PFSK-1 (cell line): ENCODE measurements at regions not wholly inside any gene's neighbourhood (a gene's known extent, or its start where the extent isn't known, plus 50 kb on each side); places are given as distances from the start of the nearest gene placed in this dataset.

Experiments
- FOXP2 ChIP-seq: optimal IDR thresholded peaks from 2 replicates; pipeline ENCODE3; 2011; ENCODE audit warnings: borderline replicate concordance, control low read depth, inconsistent platforms; ENCODE audit not compliant: insufficient read depth; ENCODE audit errors: extremely low read length, extremely low read depth
- POLR2AphosphoS5 ChIP-seq: IDR thresholded peaks from 2 replicates; pipeline ENCODE4 v1.6.1; 2012; ENCODE audit warnings: low read depth, mild to moderate bottlenecking, control low read depth, low read length, moderate library complexity
- SIN3A ChIP-seq: IDR thresholded peaks from 2 replicates; pipeline ENCODE4 v1.6.1; 2012; ENCODE audit warnings: mild to moderate bottlenecking, low read length, moderate library complexity, borderline replicate concordance; ENCODE audit not compliant: insufficient read depth
- TAF1 ChIP-seq: IDR thresholded peaks from 2 replicates; pipeline ENCODE4 v1.6.1; 2012; ENCODE audit warnings: low read length, control low read depth, borderline replicate concordance; ENCODE audit not compliant: insufficient read depth
- TF ChIP-seq, protein P1 (sequence below), 2 experiments: IDR thresholded peaks; 2 replicates each; pipeline versions ENCODE4 v1.6.1 to v1.8.0; 2011 to 2012; ENCODE audit warnings: low read depth in 2 of 2, low read length in 2 of 2, control low read depth in 1 of 2, inconsistent platforms in 1 of 2, mild to moderate bottlenecking in 1 of 2, moderate library complexity in 1 of 2; ENCODE audit not compliant: insufficient read depth in 1 of 2

DNA sequence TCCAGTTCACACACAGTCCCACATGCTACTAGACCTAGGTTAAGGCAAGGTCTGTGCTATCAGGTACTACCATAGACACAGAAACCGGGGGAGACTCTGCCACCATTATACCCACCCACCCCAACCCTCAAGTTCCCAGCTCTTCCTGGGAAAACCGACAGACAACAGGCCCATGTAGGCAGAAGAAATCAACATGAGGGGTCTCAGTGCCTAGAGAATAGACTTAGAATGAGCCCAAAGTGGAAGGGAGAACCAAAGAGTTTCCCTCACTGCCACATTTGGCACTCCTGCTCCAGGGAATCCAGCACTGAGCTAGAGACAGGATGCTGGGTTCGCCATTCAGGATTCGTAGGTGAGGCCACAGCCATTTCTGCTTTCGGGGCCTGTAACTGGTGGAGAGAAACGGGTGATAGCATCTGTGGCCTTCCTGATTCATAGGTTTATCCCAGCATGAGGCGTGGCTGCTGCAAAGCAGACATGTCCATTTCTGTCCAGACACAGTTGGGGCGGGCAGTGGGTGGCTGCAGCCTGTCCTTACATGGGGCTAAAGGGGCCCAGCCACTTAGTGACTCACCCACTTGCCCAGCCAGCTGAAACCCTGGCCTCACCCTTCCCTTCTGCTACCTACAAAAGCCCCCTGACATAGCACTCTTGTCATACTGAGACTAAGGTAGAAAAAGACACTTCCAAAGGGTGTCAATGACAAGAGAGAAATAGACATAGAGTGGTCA is 69.4 kb downstream of the IRF2BPL start:
- TF ChIP-seq FOXP2: no peak
- no peak for TF ChIP-seq POLR2AphosphoS5
- peak; percentile 37; the same call in 1 of the 2 replicates for TF ChIP-seq TAF1
- TF ChIP-seq, protein P1, sequence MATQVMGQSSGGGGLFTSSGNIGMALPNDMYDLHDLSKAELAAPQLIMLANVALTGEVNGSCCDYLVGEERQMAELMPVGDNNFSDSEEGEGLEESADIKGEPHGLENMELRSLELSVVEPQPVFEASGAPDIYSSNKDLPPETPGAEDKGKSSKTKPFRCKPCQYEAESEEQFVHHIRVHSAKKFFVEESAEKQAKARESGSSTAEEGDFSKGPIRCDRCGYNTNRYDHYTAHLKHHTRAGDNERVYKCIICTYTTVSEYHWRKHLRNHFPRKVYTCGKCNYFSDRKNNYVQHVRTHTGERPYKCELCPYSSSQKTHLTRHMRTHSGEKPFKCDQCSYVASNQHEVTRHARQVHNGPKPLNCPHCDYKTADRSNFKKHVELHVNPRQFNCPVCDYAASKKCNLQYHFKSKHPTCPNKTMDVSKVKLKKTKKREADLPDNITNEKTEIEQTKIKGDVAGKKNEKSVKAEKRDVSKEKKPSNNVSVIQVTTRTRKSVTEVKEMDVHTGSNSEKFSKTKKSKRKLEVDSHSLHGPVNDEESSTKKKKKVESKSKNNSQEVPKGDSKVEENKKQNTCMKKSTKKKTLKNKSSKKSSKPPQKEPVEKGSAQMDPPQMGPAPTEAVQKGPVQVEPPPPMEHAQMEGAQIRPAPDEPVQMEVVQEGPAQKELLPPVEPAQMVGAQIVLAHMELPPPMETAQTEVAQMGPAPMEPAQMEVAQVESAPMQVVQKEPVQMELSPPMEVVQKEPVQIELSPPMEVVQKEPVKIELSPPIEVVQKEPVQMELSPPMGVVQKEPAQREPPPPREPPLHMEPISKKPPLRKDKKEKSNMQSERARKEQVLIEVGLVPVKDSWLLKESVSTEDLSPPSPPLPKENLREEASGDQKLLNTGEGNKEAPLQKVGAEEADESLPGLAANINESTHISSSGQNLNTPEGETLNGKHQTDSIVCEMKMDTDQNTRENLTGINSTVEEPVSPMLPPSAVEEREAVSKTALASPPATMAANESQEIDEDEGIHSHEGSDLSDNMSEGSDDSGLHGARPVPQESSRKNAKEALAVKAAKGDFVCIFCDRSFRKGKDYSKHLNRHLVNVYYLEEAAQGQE (IDR thresholded peaks at IDR 0.05; ENCODE audit: insufficient read depth in 1 of 2, low read depth in 2 of 2, low read length in 2 of 2): no peak
- no peak for TF ChIP-seq SIN3A

DNA sequence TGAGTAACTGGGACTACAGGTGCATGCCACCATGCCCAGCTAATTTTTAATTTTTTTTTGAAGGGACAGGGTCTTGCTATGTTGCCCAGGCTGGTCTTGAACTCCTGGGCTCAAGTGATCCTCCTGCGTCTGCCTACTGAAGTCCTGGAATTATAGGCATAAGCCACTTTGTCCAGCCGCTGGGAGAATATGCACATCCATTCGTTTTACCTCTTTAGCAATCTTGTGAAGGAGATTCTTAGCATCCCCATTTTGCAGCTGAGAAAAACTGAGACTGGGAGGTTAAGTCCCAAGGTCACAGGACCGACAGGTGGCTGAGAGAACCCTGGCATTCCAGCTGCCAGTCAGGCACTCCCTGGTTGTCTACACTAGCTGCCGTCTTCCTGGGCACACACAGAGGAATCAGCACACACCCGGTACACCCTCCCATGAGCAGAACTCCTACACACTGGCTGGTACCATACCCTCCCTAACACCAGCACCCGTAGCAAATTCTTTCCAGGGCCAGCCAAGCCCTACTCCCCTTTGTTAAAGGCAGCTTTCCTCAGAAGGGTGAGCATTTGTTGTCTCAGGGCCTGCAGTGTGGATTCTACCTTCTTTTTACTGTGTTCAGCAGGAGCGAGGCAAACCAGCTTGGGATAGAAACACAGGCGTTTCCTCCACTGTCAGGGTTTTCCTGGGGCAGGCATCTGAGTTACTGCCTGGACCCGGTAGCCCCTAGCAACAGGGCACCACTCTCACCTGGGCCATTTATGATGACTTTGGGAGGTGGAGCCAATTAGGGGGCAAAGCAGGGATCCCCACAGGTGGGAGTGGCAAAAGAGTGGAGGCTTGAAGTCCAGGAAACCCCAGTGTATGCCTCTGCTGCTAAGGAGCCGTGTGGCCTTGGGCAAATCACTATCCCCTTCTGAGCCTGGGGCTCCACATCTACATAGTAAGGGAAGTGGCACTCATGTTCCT is 70.2 kb downstream of the IRF2BPL start:
- TF ChIP-seq, protein P1 (IDR thresholded peaks at IDR 0.05; ENCODE audit: insufficient read depth in 1 of 2, low read depth in 2 of 2, low read length in 2 of 2): no peak
- no peak for TF ChIP-seq FOXP2
- no peak for TF ChIP-seq TAF1
- TF ChIP-seq SIN3A: no peak
- no peak for TF ChIP-seq POLR2AphosphoS5

DNA sequence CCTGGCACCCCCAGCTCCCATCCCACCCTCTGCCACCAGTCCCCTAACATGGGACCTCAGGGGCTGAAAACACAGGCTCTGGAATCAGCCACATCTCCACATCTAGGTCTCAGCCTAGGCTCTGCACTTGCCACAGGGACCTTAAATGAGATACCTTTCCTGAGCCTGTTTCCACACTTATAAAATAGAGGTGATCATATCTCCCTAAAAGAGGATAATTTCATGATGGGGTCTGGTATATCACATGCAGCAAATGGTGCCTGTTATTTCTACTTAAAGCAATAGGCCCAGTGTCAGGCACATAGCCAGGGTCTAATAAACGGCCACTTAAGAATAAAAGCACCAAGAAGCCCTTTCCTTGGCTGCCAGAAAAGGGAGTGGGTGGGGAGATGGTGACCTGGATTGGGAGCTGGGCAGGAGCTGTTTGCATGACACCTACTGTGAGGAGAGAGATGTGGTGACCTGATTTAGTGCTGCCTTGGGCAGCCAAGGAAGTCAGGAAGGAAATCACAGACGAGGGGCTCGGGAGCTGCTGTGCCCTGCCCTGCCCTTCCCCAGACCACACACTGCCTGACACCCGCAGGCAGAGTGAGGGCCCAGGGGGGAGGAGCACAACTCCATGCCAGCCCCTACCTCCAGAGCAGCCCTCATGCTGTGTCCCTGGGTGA is 71.2 kb downstream of the IRF2BPL start:
- TF ChIP-seq FOXP2 (no peak), SIN3A (no peak), POLR2AphosphoS5 (no peak), TAF1 (no peak)
- TF ChIP-seq, protein P1 (IDR thresholded peaks at IDR 0.05; ENCODE audit: insufficient read depth in 1 of 2, low read depth in 2 of 2, low read length in 2 of 2): no peak

DNA sequence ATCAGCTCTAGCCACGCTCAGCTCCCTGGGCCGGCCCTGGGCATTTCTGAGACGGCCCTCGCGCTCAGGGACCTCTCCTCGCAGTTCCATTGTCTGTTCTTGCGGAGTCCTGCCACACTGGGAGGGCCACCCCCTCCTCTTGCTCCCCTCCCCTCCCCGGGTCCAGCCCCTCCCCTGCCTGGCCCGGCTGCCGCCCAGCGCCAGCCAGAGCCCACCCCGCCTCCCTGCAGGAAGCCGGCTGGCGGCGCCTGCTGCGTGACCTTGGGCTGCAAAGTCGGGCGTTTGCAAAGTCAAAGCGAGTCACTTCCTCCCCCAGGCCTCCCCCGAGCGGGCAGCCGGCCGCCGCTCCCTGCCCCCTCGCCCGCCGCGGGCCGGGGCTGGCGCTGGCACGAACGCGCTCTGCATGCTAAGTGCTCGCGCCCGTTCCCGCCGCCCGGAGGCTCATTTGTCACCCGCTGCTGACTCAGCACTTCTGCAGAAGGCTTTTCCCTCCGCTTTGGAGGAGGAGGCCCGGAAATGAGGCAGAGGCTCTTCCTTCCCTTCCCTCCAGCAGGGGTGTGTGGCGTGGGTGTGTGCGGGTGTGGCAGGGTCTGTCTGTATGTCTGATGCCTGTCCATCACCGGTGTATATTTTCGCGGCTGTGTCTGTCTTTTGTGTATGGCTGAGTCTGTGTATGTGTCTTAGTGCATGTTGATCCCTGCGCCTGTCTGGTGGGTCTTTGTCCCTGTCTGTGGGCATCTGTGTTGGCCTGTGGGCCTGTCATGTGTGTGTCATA is 72.0 kb downstream of the IRF2BPL start:
- no peak for TF ChIP-seq SIN3A
- TF ChIP-seq, protein P1 (IDR thresholded peaks at IDR 0.05; ENCODE audit: insufficient read depth in 1 of 2, low read depth in 2 of 2, low read length in 2 of 2): no peak
